Mammary epithelial cell (primary cell): ENCODE measurements at regions not wholly inside any gene's neighbourhood (a gene's known extent, or its start where the extent isn't known, plus 50 kb on each side); places are given as distances from the start of the nearest gene placed in this dataset.

ENCODE experiments used
- CTCF ChIP-seq, 2 donors: IDR thresholded peaks in 1 of 2; conservative IDR thresholded peaks in 1 of 2; 2 replicates each; pipeline ENCODE4 v1.5.1; 2011 to 2012; ENCODE audit warnings: inconsistent platforms in 2 of 2, low read length in 2 of 2, mild to moderate bottlenecking in 2 of 2, control low read depth in 1 of 2, low read depth in 1 of 2; ENCODE audit not compliant: insufficient read depth in 1 of 2; ENCODE audit errors: extremely low read depth in 1 of 2
- EZH2 ChIP-seq: IDR thresholded peaks from 2 replicates; pipeline ENCODE4 v1.6.1; 2012; ENCODE audit warnings: low read length, inconsistent platforms, borderline replicate concordance

- no peak for TF ChIP-seq CTCF (conservative IDR thresholded peaks at IDR 0.05 in 1 of 2, IDR thresholded peaks at IDR 0.05 in 1 of 2; ENCODE audit: extremely low read depth in 1 of 2, insufficient read depth in 1 of 2, low read depth in 1 of 2, low read length in 2 of 2)
- no peak for TF ChIP-seq EZH2
Measured at GRCh38 chr17:54838651-54839421, 61.8 kb upstream of the TOM1L1 start.
